GM21515 (cell line): ENCODE measurements at regions not wholly inside any gene's neighbourhood (a gene's known extent, or its start where the extent isn't known, plus 50 kb on each side); places are given as distances from the start of the nearest gene placed in this dataset.
"Not testable (repeated sequence)": the region's sequence is repeated elsewhere in the genome, so short reads cannot be mapped to it uniquely, and the experiment has no call there.

Experiments
- ATAC-seq: cut with Tn5 transposase; IDR thresholded peaks from one replicate; pipeline ENCODE4 v1.9.1; 2021; ENCODE audit not compliant: unreplicated experiment

- ATAC-seq: peak; percentile 76
These were observed 99.9 kb downstream of the ANKRD18B start for GRCh38 chr9:33623658-33624586.

GRCh38 chr9:33628318-33628717, 104.3 kb downstream of the ANKRD18B start:
- not testable (repeated sequence) for ATAC-seq

- ATAC-seq: no peak
These were observed 104.9 kb downstream of the ANKRD18B start for GRCh38 chr9:33628865-33629410.

- ATAC-seq: no peak
These were observed 109.6 kb downstream of the ANKRD18B start for GRCh38 chr9:33633636-33634035.

- ATAC-seq: no peak
These were observed 113.8 kb downstream of the ANKRD18B start for GRCh38 chr9:33637881-33638280.

- no peak for ATAC-seq
These were observed 114.4 kb downstream of the ANKRD18B start for GRCh38 chr9:33638391-33638915.

GRCh38 chr9:33645706-33646105, 121.7 kb downstream of the ANKRD18B start:
- ATAC-seq: no peak

GRCh38 chr9:33649463-33649862, 125.4 kb downstream of the ANKRD18B start:
- no peak for ATAC-seq

- no peak for ATAC-seq
These were observed 127.1 kb downstream of the ANKRD18B start for GRCh38 chr9:33651125-33651524.

GRCh38 chr9:33659921-33660320, 135.4 kb upstream of the PRSS3 start:
- no peak for ATAC-seq

- no peak for ATAC-seq
These were observed 134.6 kb upstream of the PRSS3 start for GRCh38 chr9:33660772-33661171.

- ATAC-seq: no peak
These were observed 134.2 kb upstream of the PRSS3 start for GRCh38 chr9:33661176-33661575.

GRCh38 chr9:33662871-33663270, 132.5 kb upstream of the PRSS3 start:
- no peak for ATAC-seq

- ATAC-seq: not testable (repeated sequence)
These were observed 119.1 kb upstream of the PRSS3 start for GRCh38 chr9:33676194-33676745.

- ATAC-seq: no peak
These were observed 118.4 kb upstream of the PRSS3 start for GRCh38 chr9:33676746-33677505.

GRCh38 chr9:33677506-33677809, 117.9 kb upstream of the PRSS3 start:
- ATAC-seq: no peak

GRCh38 chr9:33677961-33678360, 117.4 kb upstream of the PRSS3 start:
- ATAC-seq: no peak

GRCh38 chr9:33682551-33682950, 112.8 kb upstream of the PRSS3 start:
- no peak for ATAC-seq

- no peak for ATAC-seq
These were observed 110.5 kb upstream of the PRSS3 start for GRCh38 chr9:33684831-33685230.

- ATAC-seq: no peak
These were observed 108.4 kb upstream of the PRSS3 start for GRCh38 chr9:33686942-33687341.

- no peak for ATAC-seq
These were observed 107.6 kb upstream of the PRSS3 start for GRCh38 chr9:33687779-33688178.
